Right cardiac atrium (tissue), 5 donors: ENCODE measurements at regions not wholly inside any gene's neighbourhood (a gene's known extent, or its start where the extent isn't known, plus 50 kb on each side); places are given as distances from the start of the nearest gene placed in this dataset.

ENCODE experiments used
- ATAC-seq, 2 donors: fragments of 200-7000 bp; cut with Tn5 transposase; one replicate each; pipeline versions ENCODE4 v1.8.0 to v1.9.1; 2020; ENCODE audit warnings: moderate library complexity in 2 of 2, mild to moderate bottlenecking in 1 of 2
- DNase-seq, 3 donors: peaks; one replicate each; pipeline ENCODE4 v3.0.0-alpha.2; 2020
- H3K27ac ChIP-seq: one replicate; pipeline ENCODE4 v1.5.1; 2013; ENCODE audit warnings: mild to moderate bottlenecking, low read length, control low read depth, moderate library complexity
- H3K27me3 ChIP-seq: one replicate; pipeline ENCODE4 v1.6.1; 2013; ENCODE audit not compliant: control insufficient read depth, insufficient read depth
- H3K4me1 ChIP-seq: one replicate; pipeline ENCODE4 v1.6.1; 2013; ENCODE audit warnings: low read length; ENCODE audit not compliant: control insufficient read depth, insufficient read depth
- H3K4me3 ChIP-seq: one replicate; pipeline ENCODE4 v1.5.1; 2013; ENCODE audit warnings: low read length, control low read depth
- H3K9me3 ChIP-seq: one replicate; pipeline ENCODE4 v1.6.1; 2013; ENCODE audit warnings: low read length; ENCODE audit not compliant: control insufficient read depth
- WGBS: extraction: QIAGEN DNeasy Blood & Tissue Kit; methylation state at CpG from one replicate; pipeline ENCODE4 v1.1.7; 2013; 5-methylcytosine and 5-hydroxymethylcytosine counted together
- intact Hi-C, 4 donors: fragments of 100-400 bp; cut with DNase I; formaldehyde crosslinking; loops; one replicate each; pipeline versions ENCODE4 v1.11.0 to v1.14.0; 2022 to 2023
- donor health status: healthy with polysubstance abuse.
- donor health status: DM: no; HTN: yes; CAD: no.
- donor health status: DM: no; HTN: no; CAD: no.
- donor health status: DM: no; HTN: yes; CAD: no; lungs with severe emphysema.
- donor health status: DM: yes; HTN: yes; CAD: no.

DNA sequence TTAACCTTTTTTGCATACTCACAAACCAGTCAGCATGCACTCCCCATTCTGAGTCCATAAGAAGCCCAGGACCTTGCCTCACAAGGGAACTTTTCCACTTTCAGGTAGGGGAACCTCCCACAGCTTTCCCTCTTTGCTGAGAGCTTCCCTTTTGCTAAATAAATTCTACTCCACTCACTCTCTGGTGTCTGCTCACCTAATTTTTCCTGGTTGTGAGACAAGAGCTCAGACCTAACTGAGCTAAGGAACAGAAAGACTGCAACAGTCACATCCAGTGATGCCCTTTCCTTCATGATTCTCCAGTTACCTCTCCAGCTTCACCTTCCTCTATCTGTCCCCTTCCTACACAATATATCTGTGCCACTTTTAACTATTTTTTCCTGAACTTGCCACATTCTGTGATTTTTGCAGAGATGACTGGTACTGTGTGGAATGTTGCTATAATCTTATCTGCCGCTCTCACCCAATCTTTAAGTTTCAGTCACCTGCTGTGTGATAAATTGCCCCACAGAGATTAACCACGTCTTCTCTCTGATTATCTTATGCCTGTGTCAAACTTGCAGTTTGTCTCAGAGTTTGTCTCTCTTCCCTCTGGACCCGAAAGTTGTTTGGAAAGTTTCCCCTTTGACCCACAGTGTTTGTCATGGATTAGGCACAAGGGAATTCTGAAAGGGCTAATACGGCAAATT lies 737.1 kb upstream of the FLRT2 start:
- Histone ChIP-seq H3K4me1 (no peaks in the 10 kb centered on the region), H3K27me3 (no peaks in the 10 kb centered on the region), H3K9me3 (no peaks in the 10 kb centered on the region), H3K27ac (no peak overlapping the region), H3K4me3 (no peak overlapping the region)
- 73% methylated on average over 4 of the region's 4 CpGs for WGBS
- intact Hi-C loops = no loop called here
- DNase-seq (no peak), ATAC-seq (no peak)

DNA sequence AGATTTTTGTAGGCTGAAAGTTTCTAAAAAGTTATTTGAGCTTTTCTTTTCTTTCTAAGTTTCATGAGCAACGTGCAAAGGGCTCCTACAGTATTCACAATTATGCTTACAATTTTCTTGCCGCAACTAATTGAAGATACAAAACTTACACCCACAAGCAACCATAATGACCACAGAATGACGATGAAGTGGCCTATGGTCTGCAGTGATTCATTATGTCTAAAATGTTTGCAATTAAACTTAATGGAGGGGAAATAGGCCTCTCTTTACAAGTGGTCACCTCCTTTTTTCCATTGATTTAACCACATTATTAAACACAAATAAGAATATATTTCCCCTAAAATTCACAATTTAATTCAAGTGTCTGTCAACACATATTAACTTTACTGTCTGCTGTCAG lies 732.6 kb upstream of the FLRT2 start:
- H3K27me3 ChIP-seq = no peaks in the 10 kb centered on the region
- intact Hi-C loops = no loop called here
- no peaks in the 10 kb centered on the region for H3K9me3 ChIP-seq
- whole genome bisulfite sequencing = 94% methylated on average over 3 of the region's 3 CpGs
- H3K27ac ChIP-seq = no peak overlapping the region
- H3K4me1 ChIP-seq = no peaks in the 10 kb centered on the region
- DNase-seq = no peak
- ATAC-seq = no peak
- no peak overlapping the region for H3K4me3 ChIP-seq

DNA sequence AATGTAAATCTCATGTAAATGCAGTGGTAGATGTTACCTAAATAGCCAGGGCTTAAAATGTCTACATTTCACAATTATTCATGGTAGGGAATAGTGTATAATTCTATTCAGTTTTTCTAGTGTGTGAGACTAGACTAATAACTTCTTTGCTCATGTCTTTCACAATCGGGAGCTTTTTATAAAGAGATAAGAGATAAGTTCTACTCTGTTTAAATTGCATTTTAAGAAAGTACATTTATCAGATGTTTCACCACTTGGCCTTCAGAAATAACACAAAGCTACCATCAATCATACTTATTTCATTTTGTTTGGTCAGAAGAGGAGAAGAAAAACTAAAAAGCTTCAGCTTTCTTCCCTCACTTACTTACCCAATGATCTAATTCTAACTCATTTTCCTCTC lies 725.5 kb upstream of the FLRT2 start:
- no peaks in the 10 kb centered on the region for H3K9me3 ChIP-seq
- WGBS = 38% methylated on average over 1 of the region's 1 CpG
- peaks cover 4% of the 10 kb centered on the region for H3K4me1 ChIP-seq
- DNase-seq = no peak
- no peaks in the 10 kb centered on the region for H3K27me3 ChIP-seq
- no peak overlapping the region for H3K27ac ChIP-seq
- H3K4me3 ChIP-seq = no peak overlapping the region
- intact Hi-C loops = no loop called here
- ATAC-seq = no peak

DNA sequence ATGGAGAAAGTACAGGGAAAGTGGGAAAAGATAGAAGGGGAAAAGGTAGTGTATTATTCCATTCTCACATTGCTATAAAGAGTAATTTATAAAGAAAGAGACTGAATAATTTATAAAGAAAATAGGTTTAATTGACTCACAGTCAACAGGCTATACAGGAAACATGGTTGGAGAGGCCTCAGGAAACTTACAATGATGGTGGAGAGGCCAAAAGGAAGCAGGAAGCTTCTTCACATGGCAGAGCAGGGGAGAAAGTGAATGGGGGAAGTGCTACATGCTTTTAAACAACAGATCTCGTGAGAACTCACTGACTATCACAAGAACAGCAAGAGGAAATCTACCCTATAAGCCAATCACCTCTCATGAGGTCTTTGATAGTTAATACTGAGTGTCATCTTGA lies 725.0 kb upstream of the FLRT2 start:
- peaks cover 4% of the 10 kb centered on the region for H3K4me1 ChIP-seq
- intact Hi-C loops = no loop called here
- 46% methylated on average over 1 of the region's 1 CpG for WGBS
- H3K9me3 ChIP-seq = no peaks in the 10 kb centered on the region
- H3K27ac ChIP-seq = no peak overlapping the region
- no peaks in the 10 kb centered on the region for H3K27me3 ChIP-seq
- no peak overlapping the region for H3K4me3 ChIP-seq
- ATAC-seq (no peak), DNase-seq (no peak)

DNA sequence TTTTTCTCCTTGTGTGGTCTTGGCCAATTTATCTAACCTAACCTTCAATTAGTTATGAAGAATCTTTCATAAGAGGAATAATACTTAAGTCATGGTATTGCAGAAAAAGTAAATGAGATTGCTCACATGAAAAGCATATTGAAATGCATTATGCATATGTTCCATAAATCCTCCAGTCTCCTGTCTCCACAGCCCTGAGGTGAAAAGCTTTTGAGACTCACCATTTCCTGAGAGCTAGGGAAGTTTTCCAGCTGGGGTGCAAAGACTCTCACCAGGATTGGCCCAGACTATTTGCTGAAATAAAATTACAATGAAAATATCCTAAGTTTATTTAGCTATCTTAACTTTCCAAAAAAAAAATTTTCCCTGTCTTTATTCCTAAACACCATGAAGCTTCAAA lies 723.8 kb upstream of the FLRT2 start:
- no peaks in the 10 kb centered on the region for H3K27me3 ChIP-seq
- H3K9me3 ChIP-seq = no peaks in the 10 kb centered on the region
- no peak for DNase-seq
- peaks cover 4% of the 10 kb centered on the region for H3K4me1 ChIP-seq
- no peak overlapping the region for H3K4me3 ChIP-seq
- intact Hi-C loops = no loop called here
- ATAC-seq = peak in 1 of 2 donors; percentile 10
- no peak overlapping the region for H3K27ac ChIP-seq

DNA sequence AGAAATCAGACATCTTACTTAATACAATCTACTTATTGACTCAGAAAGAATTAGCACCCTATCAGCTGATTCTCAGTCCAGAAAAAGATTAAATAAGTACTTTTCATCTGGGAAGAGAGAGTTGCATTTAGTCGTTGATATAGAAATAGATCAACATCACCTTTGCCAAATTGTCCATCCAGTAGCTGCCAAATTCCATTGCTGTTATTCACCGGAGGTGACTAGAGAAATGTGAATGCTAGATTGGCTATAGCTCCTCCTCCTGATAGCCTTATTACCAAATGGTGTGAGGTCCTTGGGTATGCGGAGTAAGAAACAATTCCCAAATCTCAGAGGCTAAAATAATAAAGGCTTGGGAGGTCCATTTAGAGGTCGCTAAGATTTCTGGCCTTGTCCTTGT lies 723.3 kb upstream of the FLRT2 start:
- ATAC-seq = peak; percentile 87 to 90
- peaks cover 4% of the 10 kb centered on the region for H3K4me1 ChIP-seq

DNA sequence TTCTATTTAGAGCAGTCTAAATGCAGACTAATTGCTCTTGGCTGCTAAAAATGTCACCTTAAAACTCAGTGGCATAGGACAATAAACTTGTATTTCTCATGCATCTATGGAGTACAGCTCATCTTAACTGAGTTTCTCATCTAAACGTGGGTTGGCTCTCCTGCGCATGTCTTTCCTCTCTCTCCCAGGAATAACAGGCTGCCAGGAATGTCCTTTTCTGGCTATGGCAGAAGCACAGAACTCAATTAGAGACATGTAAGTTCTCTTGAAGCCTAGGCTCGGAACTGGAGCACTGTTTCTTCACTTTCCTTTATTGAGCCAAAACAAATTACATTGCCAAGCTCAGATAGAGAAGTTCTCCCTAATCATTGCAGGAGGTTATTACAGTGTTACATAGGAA lies 722.3 kb upstream of the FLRT2 start:
- WGBS = 36% methylated on average over 3 of the region's 3 CpGs
- H3K4me1 ChIP-seq = peaks cover 4% of the 10 kb centered on the region
- DNase-seq = peak in 1 of 3 donors; percentile 43
- intact Hi-C loops = no loop called here
- no peaks in the 10 kb centered on the region for H3K27me3 ChIP-seq
- no peak overlapping the region for H3K4me3 ChIP-seq
- no peak overlapping the region for H3K27ac ChIP-seq
- no peaks in the 10 kb centered on the region for H3K9me3 ChIP-seq
- peak; percentile 74 to 80 for ATAC-seq

More for the DNA sequence above, 723.3 kb upstream of the FLRT2 start:
- WGBS = 36% methylated on average over 4 of the region's 4 CpGs
- Histone ChIP-seq H3K9me3 (no peaks in the 10 kb centered on the region), H3K4me3 (no peak overlapping the region), H3K27ac (no peak overlapping the region), H3K27me3 (no peaks in the 10 kb centered on the region)
- intact Hi-C loops = no loop called here
- DNase-seq = no peak

DNA sequence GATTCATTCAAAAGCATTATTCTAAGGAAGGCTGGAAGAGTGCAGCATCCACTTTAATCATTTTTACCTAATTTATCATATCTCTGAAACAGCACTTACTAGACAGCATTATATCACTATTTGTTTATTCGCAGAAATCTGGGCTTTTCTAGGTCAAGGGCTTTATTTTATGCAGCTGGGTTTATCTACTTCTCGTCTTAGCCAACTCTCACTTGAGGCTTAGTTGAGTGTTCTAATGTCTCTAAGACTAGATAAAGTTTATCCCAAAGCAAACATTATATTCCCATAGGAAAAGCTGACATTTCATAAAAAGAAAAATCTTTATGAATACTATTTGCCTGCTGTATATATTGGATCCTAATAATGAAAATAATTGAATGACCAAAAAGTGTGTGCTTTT lies 720.8 kb upstream of the FLRT2 start:
- no peak for DNase-seq
- no peaks in the 10 kb centered on the region for H3K9me3 ChIP-seq
- WGBS = 41% methylated on average over 2 of the region's 2 CpGs
- peaks cover 4% of the 10 kb centered on the region for H3K4me1 ChIP-seq
- H3K27me3 ChIP-seq = no peaks in the 10 kb centered on the region
- H3K27ac ChIP-seq = no peak overlapping the region
- H3K4me3 ChIP-seq = no peak overlapping the region
- intact Hi-C loops = no loop called here
- ATAC-seq = no peak

DNA sequence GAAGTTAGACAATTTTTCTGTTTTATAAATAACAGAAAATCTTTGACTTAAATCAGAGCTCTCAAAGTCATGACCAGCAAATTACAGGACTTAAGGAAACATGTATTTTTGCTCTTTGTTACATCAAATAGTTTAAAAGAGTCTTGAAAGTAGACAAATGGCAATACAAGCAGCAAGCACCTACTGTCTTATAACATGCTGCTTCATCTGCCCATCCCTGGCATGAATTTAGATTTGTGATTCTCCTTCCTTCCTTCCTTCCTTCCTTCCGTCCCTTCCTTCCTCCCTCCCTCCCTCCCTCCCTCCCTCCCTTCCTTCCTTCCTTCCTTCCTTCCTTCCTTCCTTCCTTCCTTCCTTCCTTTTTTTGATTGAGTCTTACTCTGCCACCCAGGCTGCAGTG lies 715.6 kb upstream of the FLRT2 start:
- no peak for ATAC-seq
- Histone ChIP-seq H3K4me1 (no peaks in the 10 kb centered on the region), H3K4me3 (no peak overlapping the region), H3K27ac (no peak overlapping the region), H3K9me3 (no peaks in the 10 kb centered on the region), H3K27me3 (no peaks in the 10 kb centered on the region)
- intact Hi-C loops = no loop called here
- 47% methylated on average over 1 of the region's 1 CpG for WGBS
- DNase-seq = no peak

DNA sequence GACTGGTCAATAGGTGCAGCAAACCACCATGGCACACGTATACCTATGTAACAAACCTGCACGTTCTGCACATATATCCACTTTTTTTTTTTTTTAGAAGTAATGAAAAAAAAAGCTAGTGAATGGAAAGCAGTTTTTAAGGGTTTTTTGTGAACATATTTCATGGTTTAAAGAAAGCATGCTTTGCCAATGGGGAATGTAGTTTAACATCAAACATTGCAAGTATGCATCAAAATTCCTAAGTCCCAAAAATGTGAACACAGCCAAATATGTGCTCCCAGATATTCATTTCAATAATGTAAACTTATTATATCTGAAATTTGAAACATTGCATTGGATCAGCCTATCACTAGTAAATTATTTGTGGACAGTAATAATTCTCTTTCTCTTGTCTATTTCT lies 710.4 kb upstream of the FLRT2 start:
- Histone ChIP-seq H3K9me3 (no peaks in the 10 kb centered on the region), H3K27me3 (no peaks in the 10 kb centered on the region), H3K4me1 (no peaks in the 10 kb centered on the region), H3K27ac (no peak overlapping the region), H3K4me3 (no peak overlapping the region)
- intact Hi-C loops = no loop called here
- 84% methylated on average over 2 of the region's 2 CpGs for WGBS
- ATAC-seq (no peak), DNase-seq (no peak)

DNA sequence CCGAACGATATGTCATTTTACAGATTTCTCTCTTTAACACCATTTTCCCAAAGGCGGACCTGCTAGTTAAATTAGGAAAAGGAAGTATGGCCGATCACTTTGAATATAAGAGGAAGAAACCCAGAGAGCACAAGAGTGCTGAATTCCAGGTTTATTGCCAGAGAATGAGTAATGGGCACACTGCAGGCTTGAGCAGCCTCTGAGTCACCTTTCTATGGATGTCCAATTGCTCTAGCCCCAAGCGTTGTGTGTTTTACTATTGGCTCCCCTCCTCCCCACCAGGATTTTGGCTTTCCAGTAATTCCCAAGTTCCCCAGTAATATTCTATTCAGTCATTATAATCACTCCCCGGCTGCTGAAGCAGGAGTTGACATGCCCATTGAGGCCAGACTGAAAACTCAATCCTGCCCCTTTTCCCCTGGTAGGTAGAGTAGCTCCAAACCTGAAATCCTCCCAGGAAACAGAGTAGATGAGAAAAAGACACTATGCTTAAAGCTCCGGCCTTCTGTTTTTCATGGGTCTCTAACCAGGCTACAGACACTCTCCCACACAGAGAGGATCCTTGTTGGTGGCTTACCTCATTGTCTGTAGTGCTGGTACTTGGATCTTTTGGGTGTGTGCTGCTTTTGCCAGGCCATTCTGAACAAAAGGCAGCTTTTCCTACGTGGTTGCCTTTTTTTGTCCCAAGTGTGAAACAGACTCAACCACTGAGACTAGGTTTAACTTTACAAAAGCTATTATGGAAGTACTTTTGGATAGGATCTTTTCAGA lies 704.3 kb upstream of the FLRT2 start:
- Histone ChIP-seq H3K27ac (no peak overlapping the region), H3K4me1 (no peaks in the 10 kb centered on the region), H3K9me3 (no peaks in the 10 kb centered on the region), H3K4me3 (no peak overlapping the region), H3K27me3 (no peaks in the 10 kb centered on the region)
- intact Hi-C loops = no loop called here
- DNase-seq = no peak
- no peak for ATAC-seq
- WGBS = 86% methylated on average over 8 of the region's 8 CpGs
